ENCODE measurements at regions not wholly inside any gene's neighbourhood (a gene's known extent, or its start where the extent isn't known, plus 50 kb on each side); places are given as distances from the start of the nearest gene placed in this dataset.

DNA sequence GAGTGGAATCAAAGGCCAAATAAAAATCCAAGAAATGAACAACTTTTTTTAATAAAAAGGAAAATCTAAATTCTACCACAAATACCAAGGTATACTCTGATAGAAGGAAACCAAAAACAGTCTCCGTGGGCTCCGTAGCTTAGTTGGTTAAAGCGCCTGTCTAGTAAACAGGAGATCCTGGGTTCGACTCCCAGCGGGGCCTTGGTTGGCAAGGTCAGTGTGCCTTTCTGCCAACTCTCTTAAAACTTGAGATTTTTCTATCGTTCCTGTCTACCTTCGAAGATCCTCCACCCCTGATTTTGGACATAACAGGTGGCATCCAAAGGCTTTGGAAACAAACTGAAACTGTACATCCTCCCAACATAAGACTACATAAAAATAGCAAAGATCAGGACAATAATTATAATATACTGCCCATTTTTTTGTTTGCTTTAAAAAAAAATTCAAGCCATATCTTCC lies 197.9 kb downstream of the TRIM27 start:
- Histone ChIP-seq H3K4me1 (no peaks in the 10 kb centered on the region), H3K27me3 (no peaks in the 10 kb centered on the region), H3K4me3 (no peak overlapping the region), H3K27ac (no peak overlapping the region), H3K9me3 (no peaks in the 10 kb centered on the region), H3K36me3 (no peaks in the 10 kb centered on the region)
- DNase-seq (ENCODE audit: low spot score in 2 of 2): no peak
- TF ChIP-seq, protein P1, sequence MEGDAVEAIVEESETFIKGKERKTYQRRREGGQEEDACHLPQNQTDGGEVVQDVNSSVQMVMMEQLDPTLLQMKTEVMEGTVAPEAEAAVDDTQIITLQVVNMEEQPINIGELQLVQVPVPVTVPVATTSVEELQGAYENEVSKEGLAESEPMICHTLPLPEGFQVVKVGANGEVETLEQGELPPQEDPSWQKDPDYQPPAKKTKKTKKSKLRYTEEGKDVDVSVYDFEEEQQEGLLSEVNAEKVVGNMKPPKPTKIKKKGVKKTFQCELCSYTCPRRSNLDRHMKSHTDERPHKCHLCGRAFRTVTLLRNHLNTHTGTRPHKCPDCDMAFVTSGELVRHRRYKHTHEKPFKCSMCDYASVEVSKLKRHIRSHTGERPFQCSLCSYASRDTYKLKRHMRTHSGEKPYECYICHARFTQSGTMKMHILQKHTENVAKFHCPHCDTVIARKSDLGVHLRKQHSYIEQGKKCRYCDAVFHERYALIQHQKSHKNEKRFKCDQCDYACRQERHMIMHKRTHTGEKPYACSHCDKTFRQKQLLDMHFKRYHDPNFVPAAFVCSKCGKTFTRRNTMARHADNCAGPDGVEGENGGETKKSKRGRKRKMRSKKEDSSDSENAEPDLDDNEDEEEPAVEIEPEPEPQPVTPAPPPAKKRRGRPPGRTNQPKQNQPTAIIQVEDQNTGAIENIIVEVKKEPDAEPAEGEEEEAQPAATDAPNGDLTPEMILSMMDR (IDR thresholded peaks at IDR 0.05): no peak
- intact Hi-C loops (cut with DNase I): no loop called here

DNA sequence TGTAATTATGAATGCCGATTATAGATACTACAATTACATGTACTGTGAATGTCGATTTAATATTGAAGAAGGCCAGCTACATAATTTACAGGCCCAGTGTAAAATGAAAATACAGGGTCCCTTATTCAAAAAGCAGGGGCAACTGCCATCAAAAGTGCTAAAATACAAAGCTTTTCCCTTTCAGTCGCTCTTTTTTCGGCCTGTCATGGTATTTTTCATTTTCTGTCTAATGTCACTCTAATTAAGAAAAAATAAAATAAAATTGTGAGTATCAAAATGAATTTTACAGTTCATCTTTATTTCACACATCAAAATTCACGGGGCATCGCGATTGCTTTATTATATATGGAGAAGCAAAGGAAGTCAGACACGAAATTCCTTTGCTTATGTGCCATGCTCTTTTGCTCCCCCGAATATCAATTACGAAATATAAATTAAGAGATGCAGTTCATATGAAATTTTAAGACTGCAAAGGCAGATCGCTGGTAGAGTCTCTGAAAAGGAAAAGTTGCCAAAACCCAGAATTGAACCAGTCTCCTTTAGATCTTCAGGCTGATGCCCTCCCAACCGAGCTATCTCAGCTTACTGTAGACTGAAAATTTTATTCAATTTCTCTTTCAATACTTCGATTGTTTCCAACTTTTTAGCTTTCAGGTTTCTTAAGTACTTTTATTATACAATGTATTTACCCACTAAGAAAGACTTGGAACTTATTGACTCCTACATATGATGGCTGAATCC lies 197.0 kb downstream of the TRIM27 start:
- intact Hi-C loops (cut with DNase I): no loop called here
- no peaks in the 10 kb centered on the region for H3K4me1 ChIP-seq
- no peaks in the 10 kb centered on the region for H3K27me3 ChIP-seq
- no peaks in the 10 kb centered on the region for H3K9me3 ChIP-seq
- no peaks in the 10 kb centered on the region for H3K36me3 ChIP-seq
- no peak overlapping the region for H3K4me3 ChIP-seq
- TF ChIP-seq, protein P1 (IDR thresholded peaks at IDR 0.05): no peak
- H3K27ac ChIP-seq: no peak overlapping the region
- no peak for DNase-seq (ENCODE audit: low spot score in 2 of 2)

DNA sequence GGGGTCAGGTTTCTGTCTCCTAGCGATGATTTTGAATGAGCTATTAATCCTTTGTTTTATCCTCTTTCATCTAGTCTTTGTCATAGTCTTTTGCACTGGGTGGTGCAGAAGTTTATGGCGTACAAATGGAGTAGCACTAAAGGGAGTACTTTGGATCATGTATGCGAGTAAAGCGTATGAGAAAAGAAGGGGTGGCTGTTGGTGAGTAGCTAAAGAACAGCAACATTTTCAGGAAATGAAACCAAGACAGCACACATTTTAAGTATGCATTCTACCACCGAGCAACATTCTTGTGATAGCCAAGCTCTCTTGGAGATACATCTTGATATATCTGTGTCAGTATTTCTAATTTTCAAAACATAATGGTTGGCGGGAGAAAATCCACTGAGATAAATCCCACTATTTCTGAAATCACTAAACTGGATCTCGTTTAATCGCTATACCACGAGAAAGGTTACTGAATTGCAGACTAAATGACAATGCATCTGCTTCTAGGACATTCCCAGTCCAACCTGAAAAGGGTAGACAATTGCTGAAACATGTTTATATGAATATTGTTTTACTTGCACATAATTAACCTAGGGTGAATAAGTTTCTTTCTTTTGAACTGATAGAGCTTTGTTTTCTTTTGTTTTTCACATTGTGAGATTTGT lies 196.1 kb downstream of the TRIM27 start:
- H3K4me3 ChIP-seq: no peak overlapping the region
- TF ChIP-seq, protein P1 (IDR thresholded peaks at IDR 0.05): no peak
- H3K4me1 ChIP-seq: no peaks in the 10 kb centered on the region
- H3K27ac ChIP-seq: no peak overlapping the region
- H3K27me3 ChIP-seq: no peaks in the 10 kb centered on the region
- no peak for DNase-seq (ENCODE audit: low spot score in 2 of 2)
- intact Hi-C loops (cut with DNase I): no loop called here
- no peaks in the 10 kb centered on the region for H3K9me3 ChIP-seq
- H3K36me3 ChIP-seq: no peaks in the 10 kb centered on the region

DNA sequence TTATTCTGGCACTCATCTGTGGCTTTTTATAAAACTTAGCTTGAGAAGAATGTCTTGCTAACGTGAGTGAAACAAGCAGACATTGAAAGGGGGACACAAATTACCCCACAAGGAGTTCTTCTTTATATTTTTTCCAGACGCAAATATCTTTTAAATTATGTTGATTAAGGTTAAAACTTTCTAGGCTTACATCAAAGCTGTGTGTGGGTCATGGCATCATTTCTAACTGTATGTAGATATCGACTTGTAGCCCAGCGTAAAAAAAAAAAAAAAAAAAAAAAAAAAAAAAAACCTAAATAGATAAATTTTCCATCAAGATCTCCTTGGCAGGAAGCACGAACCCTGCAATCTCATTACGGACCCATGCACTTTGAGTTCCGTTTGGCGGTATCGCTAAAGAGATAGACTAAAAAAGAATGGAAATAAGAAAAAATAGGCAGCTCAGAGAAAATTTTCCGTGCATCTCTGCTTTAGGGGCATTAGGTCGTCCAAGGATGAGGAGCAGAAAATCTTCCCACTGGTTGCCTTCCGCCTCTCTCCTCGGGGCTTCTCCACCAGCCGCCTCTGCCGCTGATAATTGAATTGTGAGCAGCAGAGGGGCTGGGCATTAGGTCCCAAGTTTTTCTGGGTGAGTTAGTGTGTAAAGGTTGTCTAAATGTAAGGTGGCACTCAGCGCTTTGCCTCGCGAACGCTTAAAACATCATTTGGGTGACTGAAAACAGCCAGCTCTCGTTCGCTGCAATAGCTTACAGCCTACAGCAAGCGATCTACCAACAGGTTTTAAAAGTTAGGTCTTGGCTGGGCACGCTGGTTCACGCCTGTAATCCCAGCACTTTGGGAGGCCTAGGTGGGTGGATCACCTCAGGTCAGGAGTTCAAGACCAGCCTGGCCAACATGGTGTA lies 194.0 kb downstream of the TRIM27 start:
- Histone ChIP-seq H3K27ac (no peak overlapping the region), H3K9me3 (no peaks in the 10 kb centered on the region), H3K27me3 (no peaks in the 10 kb centered on the region), H3K36me3 (no peaks in the 10 kb centered on the region), H3K4me3 (peak overlapping the region; percentile 60 to 71), H3K4me1 (no peaks in the 10 kb centered on the region)
- DNase-seq (ENCODE audit: low spot score in 2 of 2): no peak
- TF ChIP-seq, protein P1 (IDR thresholded peaks at IDR 0.05): no peak
- intact Hi-C loops (cut with DNase I): no loop called here

DNA sequence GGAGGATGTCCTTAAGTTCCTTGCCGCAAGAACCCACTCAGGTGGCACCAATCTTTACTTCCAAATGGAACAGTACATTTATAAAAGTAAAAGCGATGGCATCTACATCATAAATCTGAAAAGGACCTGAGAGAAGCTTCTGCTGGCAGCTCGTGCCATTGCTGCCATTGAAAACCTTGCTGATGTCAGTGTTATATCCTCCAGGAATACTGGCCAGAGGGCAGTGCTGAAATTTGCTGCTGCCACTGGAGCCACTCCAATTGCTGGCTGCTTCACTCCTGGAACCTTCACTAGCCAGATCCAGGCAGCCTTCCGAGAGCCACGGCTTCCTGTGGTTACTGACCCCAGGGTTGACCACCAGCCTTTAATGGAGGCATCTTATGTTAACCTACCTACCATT lies 191.7 kb downstream of the TRIM27 start:
- H3K9me3 ChIP-seq: no peaks in the 10 kb centered on the region
- TF ChIP-seq, protein P1 (IDR thresholded peaks at IDR 0.05): no peak
- no peaks in the 10 kb centered on the region for H3K4me1 ChIP-seq
- no peaks in the 10 kb centered on the region for H3K36me3 ChIP-seq
- H3K27ac ChIP-seq: no peak overlapping the region
- intact Hi-C loops (cut with DNase I): no loop called here
- H3K27me3 ChIP-seq: no peaks in the 10 kb centered on the region
- DNase-seq (ENCODE audit: low spot score in 2 of 2): no peak
- no peak overlapping the region for H3K4me3 ChIP-seq

All from ascending aorta (tissue), 2 donors.